GM19438 (cell line): ENCODE measurements at regions not wholly inside any gene's neighbourhood (a gene's known extent, or its start where the extent isn't known, plus 50 kb on each side); places are given as distances from the start of the nearest gene placed in this dataset.

ENCODE experiments used
- ATAC-seq: cut with Tn5 transposase; IDR thresholded peaks from one replicate; pipeline ENCODE4 v1.9.1; 2021; ENCODE audit warnings: low read depth; ENCODE audit not compliant: unreplicated experiment

DNA sequence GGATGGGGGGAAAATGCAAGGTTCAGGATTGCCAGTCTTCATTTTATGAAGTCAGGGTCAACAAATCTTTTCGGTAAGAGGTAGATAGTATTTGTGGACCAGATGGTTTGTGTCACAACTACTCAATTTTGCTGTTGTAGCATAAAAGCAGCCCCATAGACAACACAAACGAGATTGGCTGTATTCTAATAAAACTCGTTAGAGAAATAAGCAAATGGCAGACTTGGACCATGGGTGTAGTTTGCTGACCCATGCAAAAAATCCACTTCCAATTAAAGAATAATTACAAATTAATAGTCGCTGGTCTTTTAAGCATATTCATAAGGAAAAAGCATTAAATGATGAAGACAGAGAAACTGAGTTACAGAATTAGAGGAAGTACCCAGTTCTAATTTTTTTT is 247.1 kb downstream of the CRPPA start:
- ATAC-seq = no peak

DNA sequence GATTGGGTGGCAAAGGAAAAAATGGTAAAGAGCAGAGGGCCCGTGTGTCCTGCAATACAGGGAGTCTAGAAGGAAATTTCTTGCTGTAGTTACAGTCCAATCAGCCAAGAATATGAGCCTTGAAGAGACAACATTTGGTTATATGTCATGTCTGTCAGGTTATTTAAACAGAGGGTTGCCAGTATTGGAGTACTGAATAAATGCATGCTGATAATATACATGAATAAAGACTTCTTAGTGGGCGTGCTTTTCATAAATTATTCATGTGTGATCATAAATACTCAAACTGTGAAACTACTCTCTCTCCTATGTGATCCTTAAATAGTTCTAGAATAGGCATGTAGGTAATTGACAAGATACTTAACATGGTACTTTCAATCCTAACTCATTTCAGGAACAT is 249.0 kb downstream of the CRPPA start:
- ATAC-seq = no peak

DNA sequence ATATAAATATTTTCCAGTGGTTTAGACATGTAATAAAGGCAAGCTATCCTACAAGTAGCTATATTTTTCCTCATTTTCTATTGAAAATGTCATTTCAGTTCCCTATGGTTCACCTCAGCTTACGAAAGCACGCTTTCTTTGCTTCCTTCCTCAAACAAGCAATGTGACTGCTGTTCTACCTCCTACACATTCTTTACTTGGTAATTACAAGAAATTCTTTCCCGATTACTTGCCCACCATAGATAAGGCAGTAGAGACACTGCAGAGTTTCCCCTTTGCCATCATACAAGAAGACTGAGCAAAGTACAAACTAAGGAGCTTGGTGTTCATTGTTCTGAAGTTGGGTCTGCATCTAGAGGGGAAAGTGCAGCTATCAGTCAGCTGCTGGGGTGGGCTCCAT is 249.4 kb downstream of the CRPPA start:
- no peak for ATAC-seq

DNA sequence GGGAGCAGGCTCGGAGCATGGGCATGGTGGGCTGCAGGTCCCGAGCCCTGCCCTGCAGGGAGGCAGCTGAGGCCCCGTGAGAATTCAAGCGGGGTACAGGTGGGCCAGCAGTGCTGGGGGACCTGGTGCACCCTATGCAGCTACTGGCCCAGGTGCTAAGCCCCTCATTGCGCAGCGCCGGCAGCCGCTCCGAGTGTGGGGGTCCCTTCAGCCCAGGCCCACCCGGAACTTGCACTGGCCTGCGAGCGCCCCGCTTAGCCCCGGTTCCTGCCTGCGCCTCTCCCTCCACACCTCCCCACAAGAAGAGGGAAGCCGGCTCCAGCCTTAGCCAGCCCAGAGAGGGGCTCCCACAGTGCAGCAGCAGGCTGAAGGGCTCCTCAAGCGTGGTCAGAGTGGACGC is 250.7 kb downstream of the CRPPA start:
- ATAC-seq = no peak

DNA sequence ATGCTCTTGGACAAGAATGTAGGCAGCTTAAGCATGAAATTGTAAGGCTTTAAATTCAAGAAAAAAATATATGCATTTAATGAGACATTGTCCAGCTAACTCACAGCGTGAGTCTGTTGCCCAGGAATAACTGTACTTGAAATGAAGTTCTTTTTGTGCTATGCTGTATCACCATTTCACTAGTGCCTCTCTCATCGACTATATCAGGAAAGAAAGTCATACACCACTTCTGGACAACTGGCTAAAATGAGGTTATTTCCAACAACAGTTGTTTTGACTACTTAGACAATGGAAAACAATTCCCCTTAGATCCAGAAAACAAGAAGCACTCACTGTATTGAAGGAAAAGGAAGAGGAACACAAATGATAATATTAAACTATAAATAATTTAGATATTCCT is 251.8 kb downstream of the CRPPA start:
- ATAC-seq = no peak

DNA sequence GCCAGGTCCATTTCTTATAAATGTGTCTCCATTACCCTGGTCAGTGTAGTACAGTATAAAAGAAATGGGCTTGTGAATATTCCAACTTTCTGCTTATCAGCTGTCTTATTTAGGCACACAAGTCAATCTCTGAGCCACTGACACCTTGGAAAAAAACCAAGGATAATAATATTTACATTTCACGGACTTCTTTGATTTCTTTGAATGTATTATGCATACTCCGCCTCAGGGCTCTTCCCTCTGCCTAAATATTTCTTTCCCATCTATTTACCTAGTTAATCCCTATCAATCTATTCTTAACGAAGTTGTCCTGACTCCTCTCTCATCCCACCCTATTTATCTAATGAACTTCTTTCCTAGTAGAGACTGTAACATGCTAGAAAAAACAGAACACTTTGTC is 253.8 kb downstream of the CRPPA start:
- ATAC-seq = no peak

DNA sequence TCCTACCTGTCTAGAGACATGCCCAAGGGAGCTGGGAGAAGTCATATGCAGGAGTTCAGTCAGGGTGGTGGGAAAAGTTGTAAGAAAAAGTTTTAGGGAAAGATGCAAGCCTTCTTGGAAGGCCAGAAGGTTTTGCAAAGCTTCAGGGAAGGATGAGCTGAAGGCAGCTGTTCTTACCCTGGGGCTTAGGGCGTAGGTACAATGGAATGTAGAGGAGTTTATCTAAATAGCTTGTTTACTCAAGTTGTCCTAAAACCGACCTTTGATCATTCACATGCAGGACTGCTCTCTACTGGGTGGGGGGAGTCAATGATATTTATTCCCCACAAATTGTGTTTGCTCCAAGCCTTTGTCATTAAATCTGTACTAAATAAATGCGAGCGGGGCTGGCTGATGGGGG is 277.0 kb downstream of the CRPPA start:
- no peak for ATAC-seq

DNA sequence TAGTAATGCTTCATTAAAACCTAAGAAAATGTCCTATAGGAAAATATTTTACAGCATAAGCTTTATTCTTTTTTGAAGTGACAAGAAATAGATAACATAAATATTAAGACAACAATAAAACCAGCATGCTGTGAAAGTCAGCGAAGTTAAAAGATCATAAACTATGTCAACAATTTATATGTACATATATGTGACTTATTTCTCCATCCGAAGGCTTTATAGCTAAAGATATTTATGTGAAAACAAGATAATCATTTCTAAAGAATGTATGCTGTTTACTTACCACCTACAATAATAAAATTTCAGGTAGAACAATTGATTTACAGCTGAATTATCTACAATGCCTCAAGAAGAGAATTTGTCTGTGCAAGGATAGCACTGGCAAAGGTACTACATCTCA is 283.4 kb downstream of the CRPPA start:
- no peak for ATAC-seq

DNA sequence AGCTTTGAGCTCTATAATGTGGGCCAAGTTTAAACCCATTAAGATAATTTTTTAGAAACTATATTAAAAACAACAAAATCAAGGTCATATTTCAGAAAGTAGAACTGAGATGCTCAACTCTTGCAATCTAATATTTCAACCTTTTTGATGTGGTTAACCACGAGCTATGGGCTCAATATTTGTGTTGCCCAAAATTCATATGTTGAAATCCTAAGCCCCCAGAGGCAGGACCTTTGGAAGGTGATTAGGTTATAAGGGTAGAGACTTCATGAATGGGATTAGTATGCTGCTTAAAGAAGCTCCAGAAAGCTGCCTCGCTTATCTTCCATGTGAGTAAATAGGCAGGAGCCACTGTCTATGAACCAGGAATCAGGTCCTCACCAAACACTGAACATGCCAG is 284.4 kb downstream of the CRPPA start:
- ATAC-seq = no peak

DNA sequence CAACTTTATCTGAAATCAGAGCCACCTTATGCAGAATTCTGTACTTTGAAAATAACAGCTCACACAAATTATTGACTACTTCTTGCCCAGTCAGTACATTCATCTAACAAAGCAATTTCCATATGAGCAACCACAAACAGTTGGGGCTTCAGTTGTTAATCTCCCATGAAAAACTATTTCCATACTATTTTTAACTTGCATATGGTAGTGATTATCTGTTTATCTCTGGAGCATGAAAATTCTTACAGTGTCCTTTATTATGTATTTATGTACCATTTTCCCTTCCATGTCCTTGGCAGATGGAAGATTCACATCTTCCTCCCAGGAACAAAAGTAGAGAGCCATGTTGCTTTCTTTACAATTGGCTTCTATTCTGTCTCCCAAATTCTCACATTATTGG is 285.7 kb downstream of the CRPPA start:
- no peak for ATAC-seq

DNA sequence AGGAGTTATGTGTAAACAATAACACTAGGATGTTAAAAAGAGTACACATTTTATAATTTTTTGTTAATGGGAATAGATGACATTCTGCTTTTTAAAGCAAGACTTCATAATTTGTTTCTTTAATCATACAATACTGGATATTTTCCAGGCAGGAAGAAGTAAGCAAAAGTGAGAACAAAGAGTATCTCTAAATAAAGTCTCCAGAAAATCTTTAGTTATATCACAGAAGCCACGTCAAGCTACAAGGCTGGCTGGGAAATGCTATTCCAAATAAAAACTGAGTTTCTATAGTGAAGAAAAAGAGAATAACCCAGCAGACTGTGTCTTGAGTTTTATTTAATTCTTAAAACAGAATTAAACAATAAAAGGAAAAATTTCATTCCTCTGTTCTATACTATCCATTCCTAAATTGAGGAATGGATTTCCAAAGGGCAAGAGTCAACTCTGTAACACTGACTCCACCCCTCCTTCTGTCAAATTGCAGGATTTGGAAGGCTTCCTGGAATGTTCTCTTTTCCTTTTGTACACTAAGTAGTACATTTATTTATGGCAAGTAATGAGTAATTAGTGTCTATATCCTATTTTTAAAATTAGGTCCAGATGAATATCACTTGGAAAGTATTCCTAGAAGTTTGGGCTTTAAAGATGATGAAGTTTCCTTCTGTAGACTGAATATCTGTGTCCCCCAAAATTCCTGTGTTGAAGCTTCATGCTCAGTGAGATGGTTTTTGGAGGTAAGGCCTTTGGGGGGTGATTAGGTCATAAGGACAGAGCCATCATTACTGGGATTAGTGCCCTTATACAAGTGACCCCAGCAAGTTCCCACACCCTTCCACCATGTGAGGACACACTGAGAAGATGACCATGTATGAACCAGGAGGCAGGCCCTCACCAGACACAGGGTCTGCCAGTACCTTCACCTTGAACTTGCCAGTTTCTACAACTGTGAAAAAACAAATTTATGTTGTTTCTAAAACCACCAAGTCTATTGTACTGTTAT is 290.9 kb downstream of the CRPPA start:
- ATAC-seq = no peak

DNA sequence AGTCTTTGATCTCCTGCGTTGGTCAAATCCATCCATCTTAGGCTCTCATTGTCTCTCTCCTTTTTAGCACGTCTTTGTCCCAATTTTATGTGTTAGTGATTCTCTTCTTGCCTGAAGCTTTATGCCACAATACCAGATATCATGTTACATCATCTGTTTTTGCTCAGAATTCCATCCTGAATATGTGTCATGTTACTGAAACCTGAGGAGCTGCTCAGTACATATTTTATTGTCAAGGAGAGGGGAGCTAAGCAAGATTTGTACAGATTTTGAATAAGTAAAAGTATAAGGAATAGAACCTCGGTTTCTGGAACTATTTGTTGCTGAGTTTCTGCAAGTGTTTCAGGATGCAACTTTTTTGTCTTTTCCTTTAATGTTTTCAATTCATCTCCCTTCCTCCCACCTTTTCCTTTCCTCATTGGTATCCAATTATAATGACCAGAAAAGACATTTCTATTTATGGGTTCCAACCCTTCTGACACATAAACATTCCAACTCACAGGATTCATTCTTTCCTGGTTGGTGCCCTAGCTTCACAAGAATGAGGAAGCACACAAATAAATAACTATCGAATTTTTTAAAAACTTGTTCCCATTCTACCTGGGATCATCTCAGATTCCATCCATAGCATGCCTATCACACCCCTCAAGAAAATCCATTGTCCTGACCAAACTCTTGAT is 291.8 kb downstream of the CRPPA start:
- ATAC-seq = no peak

DNA sequence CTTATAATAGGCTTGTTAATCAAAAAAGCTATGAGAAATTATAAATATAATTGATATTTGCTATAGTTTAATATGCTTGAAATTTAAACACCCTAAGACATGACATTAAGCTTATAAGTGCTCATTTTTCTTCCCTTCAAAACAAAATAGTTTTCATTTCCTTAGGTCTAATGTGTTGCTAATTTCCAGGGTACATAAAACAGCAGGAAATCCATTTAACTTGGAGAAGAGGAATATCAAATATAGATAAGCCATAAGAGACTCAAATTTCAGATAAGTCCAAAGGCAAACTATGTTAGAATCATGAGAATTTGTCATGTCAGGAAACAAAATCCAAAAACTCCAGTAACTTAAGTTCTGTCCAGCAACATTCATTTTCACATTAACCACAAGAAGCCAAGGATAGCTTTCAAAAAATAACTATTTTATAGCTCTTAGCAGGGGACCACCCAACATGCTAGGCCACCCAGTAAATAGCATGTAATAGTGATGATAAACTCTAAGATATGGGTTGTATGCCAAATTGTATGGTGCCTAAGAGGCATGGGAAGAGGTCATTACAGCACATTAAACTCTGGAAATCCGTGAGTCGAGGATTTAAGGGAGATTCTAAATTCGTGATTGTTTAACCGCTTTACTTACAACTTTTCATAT is 298.1 kb downstream of the CRPPA start:
- no peak for ATAC-seq

DNA sequence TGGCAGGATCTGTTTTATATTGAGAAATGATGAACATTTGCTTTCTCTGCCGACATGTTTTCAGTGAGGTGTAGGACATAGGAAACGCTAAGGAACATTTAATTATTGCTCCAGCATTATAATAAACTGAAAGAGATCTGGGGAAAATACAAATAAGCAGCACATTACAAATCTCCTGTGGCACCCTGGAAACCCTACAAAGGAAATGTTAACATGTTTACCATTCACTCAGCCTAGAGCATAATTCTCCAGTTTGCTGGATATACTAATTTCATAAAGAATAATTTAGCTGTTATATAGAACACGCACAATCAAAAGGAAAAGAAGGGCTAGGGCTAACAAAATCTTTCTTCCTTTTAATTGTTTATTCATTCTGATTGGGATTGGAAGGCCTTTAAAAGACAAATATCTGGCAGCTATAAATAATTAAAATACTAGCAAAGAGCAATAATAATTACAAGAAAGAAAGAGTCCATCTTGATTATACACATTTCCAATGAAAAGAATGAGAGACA is 299.4 kb downstream of the CRPPA start:
- ATAC-seq = no peak

DNA sequence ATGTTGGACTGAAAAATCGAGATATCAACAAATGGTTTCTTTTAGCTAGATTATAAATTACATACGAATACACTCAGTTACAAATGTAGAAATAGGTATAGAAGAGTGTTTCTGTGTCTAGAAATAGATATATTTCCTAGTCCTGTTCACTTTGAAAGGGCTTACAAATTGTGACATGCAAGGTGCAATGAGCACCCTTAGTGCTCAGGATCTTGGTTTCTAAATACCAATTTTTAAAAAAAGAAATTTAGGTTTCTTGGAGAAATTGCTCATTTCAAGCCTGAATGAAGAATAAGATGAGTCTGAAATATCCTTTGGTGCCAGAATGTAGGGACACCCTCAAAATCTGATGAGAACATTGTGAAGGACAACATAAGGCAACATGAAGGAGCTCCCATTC is 306.0 kb downstream of the CRPPA start:
- no peak for ATAC-seq

DNA sequence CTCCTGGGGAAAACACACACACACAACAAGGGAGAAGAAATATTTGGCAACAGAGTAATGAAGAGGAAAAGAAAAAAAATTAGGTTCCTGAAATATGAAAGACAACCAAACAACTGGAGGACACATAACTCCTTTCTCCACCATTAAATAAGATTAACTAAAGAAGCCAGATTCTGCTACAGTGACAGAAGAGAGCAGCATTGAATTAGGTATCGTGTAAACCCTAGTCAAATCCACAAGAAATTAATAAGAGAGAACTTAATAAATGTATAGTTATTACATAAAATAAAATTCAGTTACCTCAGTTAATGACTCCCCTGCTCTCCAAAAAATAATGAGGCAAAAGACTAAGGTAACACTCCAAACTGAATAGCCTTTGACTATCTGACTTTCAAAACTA is 306.7 kb downstream of the CRPPA start:
- no peak for ATAC-seq

DNA sequence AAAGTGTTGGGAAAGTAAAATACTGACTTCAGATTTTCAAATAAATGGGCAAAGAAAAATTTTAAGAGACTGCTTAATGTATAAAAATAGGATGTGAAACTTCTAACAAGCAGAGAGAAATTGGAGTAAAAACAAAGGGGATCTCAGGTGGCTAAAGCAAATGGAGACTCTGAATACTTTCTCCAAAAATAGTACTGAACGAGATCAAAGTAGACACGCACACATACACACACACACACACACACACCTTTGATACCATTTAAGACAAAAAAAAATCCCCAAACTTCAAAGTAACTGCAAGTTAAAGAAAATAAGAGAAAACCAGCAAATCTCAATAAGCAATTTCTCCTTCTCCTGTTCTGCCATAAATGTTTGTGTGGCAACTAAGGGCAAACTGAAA is 307.3 kb downstream of the CRPPA start:
- ATAC-seq = no peak

DNA sequence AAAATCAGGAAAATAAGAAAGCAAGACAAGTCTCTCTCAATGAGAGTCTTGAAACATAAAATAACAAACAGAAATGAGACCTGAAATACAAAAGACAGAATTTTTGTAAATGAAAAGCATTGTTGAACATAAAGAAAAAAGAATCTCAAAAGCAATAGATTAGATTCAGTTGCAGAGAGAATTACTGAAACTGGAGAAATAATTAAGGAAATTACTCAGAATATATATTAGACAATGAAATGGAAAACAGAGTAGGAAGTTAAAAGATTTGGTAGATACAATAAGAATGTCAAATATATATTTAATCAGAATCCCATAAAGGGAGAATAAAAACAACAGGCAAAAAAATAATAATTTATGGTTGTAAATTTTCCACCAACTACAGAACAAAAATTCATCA is 308.3 kb downstream of the CRPPA start:
- ATAC-seq = no peak

DNA sequence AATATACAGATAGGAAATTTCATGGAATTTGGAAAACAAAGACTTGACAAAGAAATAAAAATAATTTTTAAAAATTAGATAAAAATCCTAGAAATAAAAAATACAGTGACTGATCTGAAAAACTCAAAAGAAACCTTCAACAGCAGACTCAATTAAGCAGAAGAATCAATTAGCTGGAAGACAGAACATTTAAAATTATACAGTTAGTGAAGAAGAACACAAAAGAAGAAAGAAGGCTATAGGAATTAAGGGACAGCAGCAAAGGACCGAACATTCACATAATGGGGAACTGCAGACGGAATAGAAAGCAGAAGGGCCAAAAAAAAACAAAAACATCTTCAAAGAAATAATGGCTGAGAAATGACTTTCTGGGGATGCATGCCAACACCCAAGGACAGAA is 314.5 kb downstream of the CRPPA start:
- ATAC-seq = no peak

DNA sequence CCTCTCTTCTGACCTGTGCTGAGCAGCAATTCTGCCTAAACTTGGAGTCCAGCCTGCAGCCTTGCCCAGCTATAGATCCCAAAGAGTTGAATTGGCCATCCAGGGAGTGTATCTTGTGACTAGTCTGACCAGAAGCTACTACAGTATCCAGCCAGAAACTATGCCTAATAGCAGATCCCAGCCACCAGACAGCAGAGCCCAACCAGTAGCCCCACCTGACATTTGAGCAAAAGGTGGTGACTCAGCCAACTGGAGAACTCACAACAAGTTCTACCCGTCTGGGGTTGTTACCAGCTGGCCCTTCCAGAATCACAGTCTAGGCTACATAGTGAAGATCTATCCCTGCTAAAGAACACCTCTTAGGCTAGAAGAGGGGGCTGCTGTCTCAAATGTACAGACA is 315.0 kb downstream of the CRPPA start:
- no peak for ATAC-seq

DNA sequence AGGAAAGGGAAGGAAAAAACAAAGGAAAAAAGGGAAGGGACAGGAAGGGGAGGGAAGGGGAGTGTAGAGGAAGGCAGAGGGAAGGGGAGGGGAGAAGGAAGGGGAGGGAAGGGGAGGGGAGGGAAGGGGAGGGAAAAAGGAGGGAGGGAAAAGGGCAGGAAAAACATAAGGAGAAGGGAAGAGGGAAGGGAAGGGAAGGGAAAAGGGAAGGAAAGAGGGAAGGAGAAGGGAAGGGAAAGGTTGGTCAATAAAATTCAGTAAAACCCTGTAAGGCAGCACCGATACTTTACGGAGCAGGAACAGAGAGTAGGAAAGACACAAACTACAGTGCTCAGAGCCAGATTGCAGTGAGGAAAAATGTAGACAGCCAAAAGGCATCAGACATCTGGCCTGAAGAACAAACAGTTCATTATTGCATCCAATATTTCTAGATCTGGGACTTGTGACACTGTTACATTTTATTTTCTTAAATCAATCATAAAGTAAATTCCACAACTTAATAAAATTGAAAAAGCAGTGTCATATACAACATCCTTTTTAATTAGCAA is 322.0 kb downstream of the CRPPA start:
- no peak for ATAC-seq
